ENCODE measurements at regions not wholly inside any gene's neighbourhood (a gene's known extent, or its start where the extent isn't known, plus 50 kb on each side); places are given as distances from the start of the nearest gene placed in this dataset.

DNA sequence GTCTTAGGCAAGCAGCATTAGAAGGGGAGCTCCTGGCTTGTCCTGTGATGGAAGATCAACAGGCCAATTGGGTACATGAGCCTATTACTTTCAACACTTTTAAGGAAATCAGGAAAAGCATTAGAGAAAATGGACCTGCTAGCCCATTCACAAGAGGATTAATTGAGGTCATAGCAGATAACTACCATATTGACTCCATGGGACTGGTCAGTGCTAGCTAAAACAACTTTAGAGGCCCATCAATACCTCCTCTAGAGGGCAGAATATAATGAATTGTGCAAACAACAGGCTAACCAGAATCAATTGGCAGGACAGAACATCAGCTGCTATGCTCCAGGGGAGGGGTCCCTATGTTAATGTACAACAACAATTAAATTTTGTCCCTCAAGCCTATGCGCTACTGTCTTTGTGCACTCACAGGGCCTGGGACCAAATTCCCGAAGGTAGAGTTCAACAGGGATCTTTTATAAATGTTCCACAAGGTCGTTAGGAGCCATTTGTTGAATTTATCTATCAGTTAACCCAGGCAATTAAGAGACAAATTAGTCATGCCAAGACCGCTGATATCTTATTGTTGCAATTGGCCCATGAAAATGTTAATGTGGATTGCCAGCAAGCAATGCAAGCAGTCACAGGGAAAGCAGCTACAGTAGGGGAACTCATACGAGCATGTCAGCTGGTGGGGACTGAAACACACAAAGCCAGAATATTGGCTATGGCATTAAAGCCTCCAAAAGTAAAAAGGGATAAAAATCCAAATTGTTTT, 106.6 kb upstream of the BTN3A2 start:
- no peak overlapping the region for H2BK120ac ChIP-seq (ENCODE audit: low read depth, low read length)
- H2BK5ac ChIP-seq (ENCODE audit: low read length), result no peak overlapping the region
- no peak for DNase-seq (ENCODE audit: low spot score)
- no peak overlapping the region for H4K8ac ChIP-seq (ENCODE audit: low read depth, low read length)
- H3K4ac ChIP-seq (ENCODE audit: low read length), result no peak overlapping the region
- H2AK5ac ChIP-seq (ENCODE audit: low read depth, low read length), result no peak overlapping the region
- no peak overlapping the region for H3K27ac ChIP-seq (replicated peaks; ENCODE audit: low read length)
- no peaks in the 10 kb centered on the region for H3K27me3 ChIP-seq (ENCODE audit: control insufficient read depth in 3 of 3, insufficient read depth in 3 of 3, low read depth in 1 of 3, low read length in 3 of 3)
- H3K18ac ChIP-seq (ENCODE audit: low read length), result no peak overlapping the region
- no peaks in the 10 kb centered on the region for H3K79me1 ChIP-seq (ENCODE audit: low read depth, low read length)
- H3K4me1 ChIP-seq (ENCODE audit: control insufficient read depth in 2 of 2, insufficient read depth in 1 of 2, low read depth in 1 of 2, low read length in 2 of 2), result peaks cover 4 to 10% of the 10 kb centered on the region in 2 donors
- WGBS, 2 donors (ENCODE audit: extremely low coverage in 2 of 2, insufficient read length in 2 of 2, insufficient replicate concordance in 1 of 2), result no CpG with 5 or more reads among the region's 5 CpGs
- no peak overlapping the region for H3K14ac ChIP-seq (ENCODE audit: low read length)
- H3K36me3 ChIP-seq (replicated peaks in 1 of 2; ENCODE audit: control insufficient read depth in 2 of 2, insufficient read depth in 2 of 2, low read length in 2 of 2), result no peaks in the 10 kb centered on the region
- H3K9me3 ChIP-seq (replicated peaks in 1 of 2; ENCODE audit: control insufficient read depth in 2 of 2, insufficient read depth in 1 of 2, low read depth in 1 of 2, low read length in 2 of 2), result no peaks in the 10 kb centered on the region
- H3K4me2 ChIP-seq (ENCODE audit: insufficient read depth, low read length, poor library complexity, severe bottlenecking), result no peak overlapping the region
- H2BK15ac ChIP-seq (ENCODE audit: low read length), result no peak overlapping the region
- H3K9ac ChIP-seq (ENCODE audit: low read depth, low read length, poor library complexity), result no peak overlapping the region
- no peak overlapping the region for H2AFZ ChIP-seq (ENCODE audit: low read length)
- no peak overlapping the region for H4K91ac ChIP-seq (ENCODE audit: low read depth, low read length, poor library complexity)
- no peak overlapping the region for H3K23ac ChIP-seq (ENCODE audit: low read depth, low read length, poor library complexity)
- no peak overlapping the region for H3K4me3 ChIP-seq (ENCODE audit: low read length in 2 of 2)
- H2BK12ac ChIP-seq (ENCODE audit: low read length), result no peak overlapping the region

DNA sequence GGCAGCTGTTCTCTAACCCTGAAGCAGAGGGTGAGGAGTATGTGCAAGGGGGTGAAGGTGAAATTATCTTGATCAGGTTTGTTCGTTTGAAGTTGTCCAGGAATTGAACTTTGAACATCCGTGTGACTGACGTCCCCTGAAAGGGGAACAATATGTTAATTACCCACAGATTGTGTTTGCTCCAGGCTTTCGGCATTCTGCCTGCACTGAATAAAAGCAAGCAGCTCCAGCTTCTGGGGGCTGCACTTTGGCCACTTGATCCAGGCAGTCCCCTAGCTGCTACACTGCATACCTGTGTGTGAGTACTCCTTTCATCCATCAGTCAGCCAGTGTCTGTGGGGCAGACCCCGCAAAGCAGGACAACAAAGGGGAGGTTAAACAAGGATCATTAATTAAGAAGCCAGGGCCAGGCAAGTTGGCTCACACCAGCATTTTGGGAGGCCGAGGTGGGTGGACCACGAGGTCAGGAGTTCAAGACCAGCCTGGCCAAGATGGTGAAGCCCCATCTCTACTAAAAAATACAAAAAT, 104.8 kb upstream of the BTN3A2 start:
- no peak for DNase-seq (ENCODE audit: low spot score)
- no peak overlapping the region for H3K4me3 ChIP-seq (ENCODE audit: low read length in 2 of 2)
- no peak overlapping the region for H3K23ac ChIP-seq (ENCODE audit: low read depth, low read length, poor library complexity)
- H3K14ac ChIP-seq (ENCODE audit: low read length), result no peak overlapping the region
- H2AK5ac ChIP-seq (ENCODE audit: low read depth, low read length), result no peak overlapping the region
- no peak overlapping the region for H2BK120ac ChIP-seq (ENCODE audit: low read depth, low read length)
- no peaks in the 10 kb centered on the region for H3K27me3 ChIP-seq (ENCODE audit: control insufficient read depth in 3 of 3, insufficient read depth in 3 of 3, low read depth in 1 of 3, low read length in 3 of 3)
- no peak overlapping the region for H3K4ac ChIP-seq (ENCODE audit: low read length)
- no peak overlapping the region for H3K27ac ChIP-seq (replicated peaks; ENCODE audit: low read length)
- H3K9ac ChIP-seq (ENCODE audit: low read depth, low read length, poor library complexity), result no peak overlapping the region
- H3K36me3 ChIP-seq (replicated peaks in 1 of 2; ENCODE audit: control insufficient read depth in 2 of 2, insufficient read depth in 2 of 2, low read length in 2 of 2), result no peaks in the 10 kb centered on the region
- no CpG with 5 or more reads among the region's 7 CpGs for WGBS, 2 donors (ENCODE audit: extremely low coverage in 2 of 2, insufficient read length in 2 of 2, insufficient replicate concordance in 1 of 2)
- no peak overlapping the region for H2BK12ac ChIP-seq (ENCODE audit: low read length)
- no peaks in the 10 kb centered on the region for H3K9me3 ChIP-seq (replicated peaks in 1 of 2; ENCODE audit: control insufficient read depth in 2 of 2, insufficient read depth in 1 of 2, low read depth in 1 of 2, low read length in 2 of 2)
- no peaks in the 10 kb centered on the region for H3K79me1 ChIP-seq (ENCODE audit: low read depth, low read length)
- H4K8ac ChIP-seq (ENCODE audit: low read depth, low read length), result no peak overlapping the region
- H2AFZ ChIP-seq (ENCODE audit: low read length), result no peak overlapping the region
- no peak overlapping the region for H4K91ac ChIP-seq (ENCODE audit: low read depth, low read length, poor library complexity)
- no peak overlapping the region for H2BK5ac ChIP-seq (ENCODE audit: low read length)
- H3K18ac ChIP-seq (ENCODE audit: low read length), result no peak overlapping the region
- peak overlapping the region; percentile 25 for H3K4me2 ChIP-seq (ENCODE audit: insufficient read depth, low read length, poor library complexity, severe bottlenecking)
- H3K4me1 ChIP-seq (ENCODE audit: control insufficient read depth in 2 of 2, insufficient read depth in 1 of 2, low read depth in 1 of 2, low read length in 2 of 2), result peaks cover 4 to 10% of the 10 kb centered on the region in 2 donors
- H2BK15ac ChIP-seq (ENCODE audit: low read length), result no peak overlapping the region

DNA sequence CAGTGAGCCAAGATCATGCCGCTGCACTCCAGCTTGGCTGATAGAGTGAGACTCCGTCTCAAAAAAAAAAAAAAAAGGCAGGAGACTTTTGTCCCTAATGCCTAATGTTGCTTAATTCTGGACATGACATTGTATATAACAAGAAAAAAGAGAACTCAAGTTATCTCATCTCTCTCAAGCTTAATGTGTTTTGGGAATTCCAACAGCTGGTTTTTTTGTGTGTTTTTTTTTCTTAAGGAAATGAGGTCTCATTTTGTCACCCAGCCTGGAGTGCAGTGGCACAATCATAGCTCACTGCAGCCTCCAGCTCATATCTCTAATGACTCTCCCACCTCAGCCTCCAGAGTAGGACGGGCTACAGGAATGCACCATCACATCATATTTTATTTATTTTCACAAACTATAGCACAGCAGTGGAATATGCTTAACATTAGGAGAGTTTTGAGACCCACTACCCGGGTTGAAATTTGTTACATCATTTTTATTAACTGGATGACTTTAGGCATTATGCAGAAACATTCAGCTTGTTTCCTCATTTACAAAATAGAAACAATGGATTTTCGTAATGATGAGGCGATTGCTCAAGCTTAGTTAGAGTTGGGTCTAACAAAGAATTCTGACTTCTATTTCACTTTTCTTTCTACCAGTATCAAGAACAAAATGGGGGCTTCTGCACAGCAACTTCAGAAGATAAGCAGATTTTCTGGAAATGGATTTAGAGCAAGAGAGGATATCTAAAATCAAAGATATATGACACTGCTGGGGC, 104.1 kb upstream of the BTN3A2 start:
- WGBS, 2 donors (ENCODE audit: extremely low coverage in 2 of 2, insufficient read length in 2 of 2, insufficient replicate concordance in 1 of 2), result no CpG with 5 or more reads among the region's 6 CpGs
- Histone ChIP-seq H3K79me1 (ENCODE audit: low read depth, low read length) (no peaks in the 10 kb centered on the region), H4K8ac (ENCODE audit: low read depth, low read length) (no peak overlapping the region), H3K9ac (ENCODE audit: low read depth, low read length, poor library complexity) (no peak overlapping the region), H2AFZ (ENCODE audit: low read length) (no peak overlapping the region), H3K36me3 (replicated peaks in 1 of 2; ENCODE audit: control insufficient read depth in 2 of 2, insufficient read depth in 2 of 2, low read length in 2 of 2) (no peaks in the 10 kb centered on the region), H3K4me3 (ENCODE audit: low read length in 2 of 2) (no peak overlapping the region), H3K4me2 (ENCODE audit: insufficient read depth, low read length, poor library complexity, severe bottlenecking) (no peak overlapping the region), H2AK5ac (ENCODE audit: low read depth, low read length) (no peak overlapping the region), H3K27ac (replicated peaks; ENCODE audit: low read length) (no peak overlapping the region), H3K14ac (ENCODE audit: low read length) (no peak overlapping the region), H3K27me3 (ENCODE audit: control insufficient read depth in 3 of 3, insufficient read depth in 3 of 3, low read depth in 1 of 3, low read length in 3 of 3) (no peaks in the 10 kb centered on the region), H3K4ac (ENCODE audit: low read length) (no peak overlapping the region), H2BK5ac (ENCODE audit: low read length) (no peak overlapping the region), H3K9me3 (replicated peaks in 1 of 2; ENCODE audit: control insufficient read depth in 2 of 2, insufficient read depth in 1 of 2, low read depth in 1 of 2, low read length in 2 of 2) (no peaks in the 10 kb centered on the region), H3K4me1 (ENCODE audit: control insufficient read depth in 2 of 2, insufficient read depth in 1 of 2, low read depth in 1 of 2, low read length in 2 of 2) (peaks cover 4 to 10% of the 10 kb centered on the region in 2 donors), H4K91ac (ENCODE audit: low read depth, low read length, poor library complexity) (no peak overlapping the region), H2BK12ac (ENCODE audit: low read length) (no peak overlapping the region), H3K18ac (ENCODE audit: low read length) (no peak overlapping the region), H2BK15ac (ENCODE audit: low read length) (no peak overlapping the region), H2BK120ac (ENCODE audit: low read depth, low read length) (no peak overlapping the region), H3K23ac (ENCODE audit: low read depth, low read length, poor library complexity) (no peak overlapping the region)
- DNase-seq (ENCODE audit: low spot score), result no peak

DNA sequence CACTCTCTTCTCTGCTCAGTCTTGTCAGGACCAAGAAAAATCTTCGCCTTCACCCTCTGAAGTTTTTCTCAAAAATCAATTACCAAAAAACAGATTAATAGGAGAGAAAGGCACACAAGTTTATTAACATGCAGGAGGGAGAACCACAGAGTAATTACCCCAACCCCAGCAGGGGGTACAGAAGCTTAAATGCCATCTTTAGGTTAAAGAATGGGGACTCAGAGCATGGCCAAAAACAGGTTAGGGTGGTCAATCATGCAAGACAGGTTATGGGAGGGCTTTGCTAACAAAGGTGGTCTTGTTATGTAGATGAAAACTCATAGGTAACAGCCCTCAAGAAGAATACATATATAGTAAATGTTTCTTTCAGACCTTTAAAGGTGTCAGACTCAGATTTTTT, 100.5 kb upstream of the BTN3A2 start:
- WGBS, 2 donors (ENCODE audit: extremely low coverage in 2 of 2, insufficient read length in 2 of 2, insufficient replicate concordance in 1 of 2), result no CpG with 5 or more reads among the region's 1 CpG
- H2BK120ac ChIP-seq (ENCODE audit: low read depth, low read length), result no peak overlapping the region
- no peak overlapping the region for H3K9ac ChIP-seq (ENCODE audit: low read depth, low read length, poor library complexity)
- no peak overlapping the region for H2BK15ac ChIP-seq (ENCODE audit: low read length)
- DNase-seq (ENCODE audit: low spot score), result no peak
- H3K23ac ChIP-seq (ENCODE audit: low read depth, low read length, poor library complexity), result no peak overlapping the region
- no peak overlapping the region for H2AFZ ChIP-seq (ENCODE audit: low read length)
- H3K27me3 ChIP-seq (ENCODE audit: control insufficient read depth in 3 of 3, insufficient read depth in 3 of 3, low read depth in 1 of 3, low read length in 3 of 3), result no peaks in the 10 kb centered on the region
- no peak overlapping the region for H3K4me3 ChIP-seq (ENCODE audit: low read length in 2 of 2)
- no peak overlapping the region for H4K91ac ChIP-seq (ENCODE audit: low read depth, low read length, poor library complexity)
- H2BK5ac ChIP-seq (ENCODE audit: low read length), result no peak overlapping the region
- no peak overlapping the region for H3K4ac ChIP-seq (ENCODE audit: low read length)
- H2BK12ac ChIP-seq (ENCODE audit: low read length), result no peak overlapping the region
- no peak overlapping the region for H3K4me2 ChIP-seq (ENCODE audit: insufficient read depth, low read length, poor library complexity, severe bottlenecking)
- no peaks in the 10 kb centered on the region for H3K79me1 ChIP-seq (ENCODE audit: low read depth, low read length)
- H3K4me1 ChIP-seq (ENCODE audit: control insufficient read depth in 2 of 2, insufficient read depth in 1 of 2, low read depth in 1 of 2, low read length in 2 of 2), result peaks cover 4 to 6% of the 10 kb centered on the region in 2 donors
- H3K14ac ChIP-seq (ENCODE audit: low read length), result no peak overlapping the region
- no peak overlapping the region for H4K8ac ChIP-seq (ENCODE audit: low read depth, low read length)
- H2AK5ac ChIP-seq (ENCODE audit: low read depth, low read length), result no peak overlapping the region
- no peaks in the 10 kb centered on the region for H3K36me3 ChIP-seq (replicated peaks in 1 of 2; ENCODE audit: control insufficient read depth in 2 of 2, insufficient read depth in 2 of 2, low read length in 2 of 2)
- H3K18ac ChIP-seq (ENCODE audit: low read length), result no peak overlapping the region
- H3K9me3 ChIP-seq (replicated peaks in 1 of 2; ENCODE audit: control insufficient read depth in 2 of 2, insufficient read depth in 1 of 2, low read depth in 1 of 2, low read length in 2 of 2), result no peaks in the 10 kb centered on the region
- no peak overlapping the region for H3K27ac ChIP-seq (replicated peaks; ENCODE audit: low read length)
